Upper lobe of left lung (tissue), 6 donors: ENCODE measurements at regions not wholly inside any gene's neighbourhood (a gene's known extent, or its start where the extent isn't known, plus 50 kb on each side); places are given as distances from the start of the nearest gene placed in this dataset.
"Not testable (repeated sequence)": the region's sequence is repeated elsewhere in the genome, so short reads cannot be mapped to it uniquely, and the experiment has no call there.

Experiments
- ATAC-seq, 2 donors: fragments of 200-7000 bp; cut with Tn5 transposase; one replicate each; pipeline ENCODE4 v1.9.1; 2022; ENCODE audit warnings: mild to moderate bottlenecking in 2 of 2, moderate library complexity in 2 of 2; ENCODE audit not compliant: low FRiP score in 2 of 2
- DNase-seq, 2 donors: peaks; one replicate each; pipeline ENCODE4 v3.0.0-alpha.2; 2019 to 2020
- H3K27ac ChIP-seq, 4 donors: fragments of 200-600 bp; sonication (generic); one replicate each; pipeline ENCODE4 v1.5.1; 2016 to 2019
- H3K27me3 ChIP-seq, 4 donors: fragments of 200-600 bp; sonication (generic); one replicate each; pipeline ENCODE4 v1.5.1; 2017 to 2019
- H3K36me3 ChIP-seq, 4 donors: fragments of 200-600 bp; sonication (generic); one replicate each; pipeline ENCODE4 v1.5.1; 2016 to 2019
- H3K4me1 ChIP-seq, 4 donors: fragments of 200-600 bp; sonication (generic); one replicate each; pipeline ENCODE4 v1.5.1; 2018 to 2019
- H3K4me3 ChIP-seq, 4 donors: fragments of 200-600 bp; sonication (generic); one replicate each; pipeline ENCODE4 v1.5.1; 2017 to 2019; ENCODE audit warnings: mild to moderate bottlenecking in 2 of 4, moderate library complexity in 1 of 4
- H3K9me3 ChIP-seq, 4 donors: fragments of 200-600 bp; sonication (generic); one replicate each; pipeline ENCODE4 v1.5.1; 2018 to 2019
- CTCF ChIP-seq, 6 experiments: fragments of 450-650 bp in 4 of 6; fragments of 200-600 bp in 2 of 6; sonication (generic) in 2 of 6; IDR thresholded peaks; one replicate each; pipeline ENCODE4 v1.5.1; 2016 to 2019; ENCODE audit warnings: antibody characterized with exemption in 6 of 6
- WGBS, 2 donors: methylation state at CpG; one replicate each; pipeline ENCODE4 v1.1.5; 2017 to 2018; 5-methylcytosine and 5-hydroxymethylcytosine counted together
- small RNA-seq, 4 donors: library from RNA; depleted of rRNA; stranded (forward); fragments of <200 nt; gene quantifications; one replicate each; pipeline ENCODE3, GENCODE V24; 2016
- donor health status: DM: no; HTN: no; CAD: no; lungs with moderate emphysema.
- donor health status: DM: no; HTN: yes; CAD: no; lungs with severe emphysema.

- Histone ChIP-seq H3K27ac (peak overlapping the region in 1 of 4 donors; percentile 24), H3K4me3 (peak overlapping the region; percentile 16 to 69 (median 46))
- 0% methylated on average over 2 to 21 of the region's 81 CpGs for WGBS, 2 donors
- H3K9me3 ChIP-seq, H3K36me3 ChIP-seq, H3K4me1 ChIP-seq, ATAC-seq, H3K27me3 ChIP-seq: not testable (repeated sequence)
- DNase-seq, result peak; percentile 76 to 86
- TF ChIP-seq CTCF (IDR thresholded peaks at IDR 0.05), result peak; percentile 64 to 93 (median 82)
Observed at GRCh38 chr12:8390001-8390777, 65.6 kb upstream of the CLEC6A start.

DNA sequence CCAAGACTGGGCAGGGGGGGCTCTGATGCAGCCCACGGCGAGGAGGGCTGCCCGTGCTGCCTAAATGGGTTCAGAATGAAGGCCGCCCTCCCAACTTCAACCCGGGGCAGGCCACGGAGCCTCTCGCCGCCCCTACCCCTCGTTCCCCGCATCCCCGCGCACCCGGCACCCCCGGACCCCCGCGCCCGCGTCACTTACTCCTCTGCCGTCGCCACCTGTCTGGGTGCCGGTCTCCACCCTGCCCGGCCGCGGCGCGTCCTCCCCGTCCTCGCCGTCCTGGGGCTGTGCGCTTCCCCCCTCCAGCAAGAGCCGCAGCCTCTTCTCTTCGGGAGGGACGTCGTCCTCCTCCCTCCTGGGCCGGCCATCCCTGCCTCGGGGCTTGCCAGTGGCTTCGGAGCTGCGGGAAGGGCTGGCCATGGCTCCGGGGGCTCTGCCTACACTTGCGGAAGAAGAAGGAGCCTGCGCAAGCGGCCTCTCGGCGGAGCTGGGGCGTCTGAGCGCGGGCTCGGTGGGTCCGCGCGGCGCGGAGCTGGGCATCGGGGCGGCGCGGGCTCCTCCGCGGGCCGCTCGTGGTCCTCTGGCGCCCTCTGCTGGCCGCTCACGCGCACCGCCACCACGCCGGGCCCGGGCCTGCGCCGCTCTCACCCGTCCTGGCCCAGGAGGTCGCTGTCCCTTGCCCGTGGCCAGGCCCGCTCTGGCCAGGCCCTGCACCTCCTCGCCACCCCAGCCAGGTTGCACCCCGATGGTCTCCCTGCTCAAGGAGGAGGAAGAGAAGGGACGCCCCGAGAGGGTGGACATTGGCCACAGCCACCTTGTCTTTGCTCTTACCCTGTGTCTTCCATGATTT lies 59.3 kb upstream of the CLEC6A start:
- H3K27ac ChIP-seq, result peak overlapping the region in 1 of 4 donors; percentile 66
- peak; percentile 77 to 97 for DNase-seq
- not testable (repeated sequence) for H3K9me3 ChIP-seq, H3K27me3 ChIP-seq, H3K36me3 ChIP-seq, H3K4me1 ChIP-seq
- 7% methylated on average over 20 of the region's 79 CpGs; no CpG with 5 or more reads in 1 of the 2 donors for WGBS, 2 donors
- TF ChIP-seq CTCF (IDR thresholded peaks at IDR 0.05), result peak in 5 of 6 experiments; percentile 30 to 88 (median 42)
- peak overlapping the region in 3 of 4 donors; percentile 38 to 48 (median 47) for H3K4me3 ChIP-seq
- peak in 1 of 2 donors; percentile 95 for ATAC-seq

DNA sequence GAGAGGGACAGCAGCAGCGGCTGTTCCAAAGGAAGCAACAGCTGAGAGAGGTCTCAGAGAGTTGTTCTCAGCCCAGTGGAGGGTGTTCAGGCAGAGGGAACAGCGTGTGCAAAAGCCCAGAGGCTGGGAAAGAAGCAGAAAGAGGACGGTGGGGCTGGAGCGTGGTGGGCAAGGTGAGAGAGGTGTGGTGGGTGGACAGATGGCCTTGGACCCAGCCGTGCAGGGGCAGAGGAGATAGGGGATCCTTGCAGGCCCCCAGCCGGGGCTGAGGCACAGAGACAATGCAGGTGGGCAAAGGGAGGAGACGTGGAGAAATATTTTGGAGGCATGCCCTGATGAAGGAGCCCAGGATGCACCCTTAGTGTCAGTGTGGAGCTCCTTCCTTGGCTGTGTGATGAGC lies 58.4 kb upstream of the CLEC6A start:
- not testable (repeated sequence) for H3K36me3 ChIP-seq, H3K9me3 ChIP-seq, H3K27ac ChIP-seq, ATAC-seq, DNase-seq, H3K4me3 ChIP-seq, H3K4me1 ChIP-seq, H3K27me3 ChIP-seq
- WGBS, 2 donors, result 53 to 68% methylated on average over 7 of the region's 7 CpGs

- H3K9me3 ChIP-seq, ATAC-seq, H3K4me3 ChIP-seq, H3K27ac ChIP-seq, H3K4me1 ChIP-seq, H3K36me3 ChIP-seq, H3K27me3 ChIP-seq: not testable (repeated sequence)
- DNase-seq, result peak in 1 of 2 donors; percentile 13
- WGBS, 2 donors, result 55 to 66% methylated on average over 13 of the region's 13 CpGs
Observed at GRCh38 chr12:8399496-8400034, 56.2 kb upstream of the CLEC6A start.

DNA sequence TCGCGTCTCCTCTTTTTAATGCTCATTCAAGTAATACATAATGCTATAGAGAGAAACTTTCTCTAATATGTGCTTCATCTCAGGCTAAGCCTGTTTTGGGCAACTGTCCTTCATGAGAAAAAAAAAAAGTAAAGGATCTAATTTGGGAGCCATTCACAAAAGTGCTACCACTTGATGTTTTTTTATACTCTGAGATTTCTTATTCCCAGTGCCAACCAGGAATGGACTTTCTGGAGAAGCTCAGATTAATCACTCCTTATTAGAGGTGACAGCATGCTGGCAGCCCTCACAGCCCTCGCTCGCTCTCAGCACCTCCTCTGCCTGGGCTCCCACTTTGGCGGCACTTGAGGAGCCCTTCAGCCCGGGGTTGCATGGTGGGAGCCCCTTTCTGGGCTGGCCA lies 51.9 kb upstream of the CLEC6A start:
- not testable (repeated sequence) for ATAC-seq, H3K36me3 ChIP-seq, H3K27ac ChIP-seq, H3K9me3 ChIP-seq, H3K4me1 ChIP-seq, H3K27me3 ChIP-seq, H3K4me3 ChIP-seq
- peak in 1 of 2 donors; percentile 12 for DNase-seq
- WGBS, 2 donors, result 84 to 92% methylated on average over 5 to 6 of the region's 6 CpGs

DNA sequence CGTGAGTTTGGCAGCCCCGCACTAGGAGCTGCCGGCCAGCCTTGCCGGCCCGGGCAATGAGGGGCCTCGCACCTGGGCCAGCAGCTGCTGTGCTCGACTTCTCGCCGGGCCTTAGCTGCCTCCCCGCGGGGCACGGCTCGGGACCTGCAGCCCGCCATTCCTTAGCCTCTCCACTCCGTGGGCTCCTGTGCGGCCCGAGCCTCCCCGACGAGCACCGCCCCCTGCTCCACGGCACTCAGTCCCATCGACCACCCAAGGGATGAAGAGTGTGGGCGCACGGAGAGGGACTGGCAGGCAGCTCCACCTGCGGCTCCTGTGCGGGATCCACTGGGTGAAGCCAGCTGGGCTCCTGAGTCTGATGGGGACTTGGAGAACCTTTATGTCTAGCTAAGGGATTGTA lies 51.4 kb upstream of the CLEC6A start:
- ATAC-seq, H3K9me3 ChIP-seq, H3K36me3 ChIP-seq, H3K27me3 ChIP-seq, H3K4me3 ChIP-seq, H3K4me1 ChIP-seq, H3K27ac ChIP-seq: not testable (repeated sequence)
- DNase-seq, result peak in 1 of 2 donors; percentile 77
- WGBS, 2 donors, result 93 to 94% methylated on average over 22 to 25 of the region's 26 CpGs

Small RNA genes in the stretch of these regions (small RNA-seq; reads per million reads assigned to genes)
- 0 reads per million in 4 donors for gene AC092745.3
